DLD1 (cell line): ENCODE measurements at regions not wholly inside any gene's neighbourhood (a gene's known extent, or its start where the extent isn't known, plus 50 kb on each side); places are given as distances from the start of the nearest gene placed in this dataset.

Experiments
- in situ Hi-C: cut with HindIII; loops from 2 replicates; pipeline ENCODE4 v1.10.0; 2017; ENCODE audit warnings: low sequenced_read_pairs

GRCh38 chr15:62456011-62456920, 291.2 kb upstream of the C2CD4B start:
- in situ Hi-C loops: no loop called here

GRCh38 chr15:62457100-62457499, 292.0 kb upstream of the C2CD4B start:
- in situ Hi-C loops: no loop called here

DNA sequence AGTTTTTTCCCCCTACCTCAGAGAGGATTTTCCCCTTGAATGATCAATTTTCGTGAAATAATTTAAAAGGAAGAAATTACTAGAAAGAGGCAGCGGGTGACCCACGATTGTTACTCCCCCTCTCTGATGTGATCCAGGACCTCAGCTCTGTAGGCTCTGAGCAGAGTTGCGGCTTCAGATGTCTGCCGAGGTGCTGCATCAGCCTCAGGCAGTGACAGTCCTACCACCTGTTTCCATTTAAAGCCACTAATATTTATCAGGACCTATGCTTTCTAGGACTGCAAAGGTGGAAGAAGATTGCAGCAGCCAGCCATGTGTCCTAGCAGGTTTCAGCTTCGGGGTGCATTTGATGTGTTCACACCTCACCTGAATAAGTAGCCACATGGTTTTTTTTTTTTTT, 294.8 kb upstream of the C2CD4B start:
- in situ Hi-C loops: no loop called here

- in situ Hi-C loops: no loop called here
Measured at GRCh38 chr15:62462268-62462667, 297.2 kb upstream of the C2CD4B start.

DNA sequence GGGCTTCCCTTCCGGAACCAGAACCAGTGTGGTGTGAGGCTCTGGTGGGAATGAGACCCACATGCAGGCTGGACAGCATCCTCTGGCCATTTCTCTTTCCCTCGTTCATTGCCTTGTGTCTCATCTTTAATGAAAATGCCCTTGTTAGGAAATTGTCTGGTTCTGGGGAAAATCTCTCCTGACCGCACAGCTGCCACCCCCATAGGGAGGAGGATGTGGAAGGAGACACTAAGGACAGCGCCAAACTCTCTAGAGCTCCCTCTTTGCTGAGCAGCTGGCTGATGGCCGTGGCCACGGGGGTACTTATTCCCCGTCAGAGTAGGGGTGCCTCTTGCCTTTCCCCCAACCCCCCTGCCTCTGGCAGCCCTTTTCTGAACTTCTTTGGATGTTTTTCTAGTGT, 297.6 kb upstream of the C2CD4B start:
- in situ Hi-C loops: no loop called here

DNA sequence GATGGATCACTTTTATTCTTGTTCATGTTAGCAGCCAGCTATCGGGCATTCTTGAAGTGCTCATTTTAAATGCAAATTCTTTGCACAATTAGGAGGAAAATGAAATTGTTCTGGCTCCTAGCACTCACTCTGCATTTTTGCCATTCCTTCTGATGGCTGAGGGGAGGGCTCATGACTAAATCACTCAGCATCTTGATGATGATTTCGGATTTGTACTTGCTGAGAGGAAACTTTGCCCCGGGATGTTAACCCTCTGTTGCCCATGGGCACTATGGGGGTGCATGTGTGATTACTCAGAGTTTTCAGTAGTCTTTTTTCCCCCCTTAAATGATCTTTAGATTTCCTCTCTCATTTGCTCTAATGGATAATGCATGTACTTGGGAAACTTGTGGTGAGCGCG, 299.6 kb upstream of the C2CD4B start:
- in situ Hi-C loops: no loop called here

GRCh38 chr15:62465173-62465572, 300.1 kb upstream of the C2CD4B start:
- in situ Hi-C loops: no loop called here

DNA sequence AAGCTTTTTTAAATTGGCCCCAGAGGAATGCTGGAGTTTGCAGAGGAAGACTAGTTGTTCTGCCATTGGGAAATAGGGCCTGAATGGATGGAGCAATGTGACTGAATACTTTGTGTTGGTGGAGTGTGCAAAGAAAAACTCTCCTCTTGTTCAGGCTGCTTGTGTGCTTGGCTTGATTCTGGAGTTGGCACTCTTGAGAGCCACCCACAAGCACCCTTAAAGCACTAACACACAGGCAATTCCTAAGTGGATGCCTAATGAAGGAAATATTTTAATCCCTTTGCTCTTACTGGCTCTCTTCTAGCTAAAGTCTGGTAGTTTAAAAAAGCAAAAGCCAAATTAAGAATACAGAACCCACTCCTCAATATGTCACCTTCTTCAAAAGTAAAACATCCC, 304.4 kb upstream of the C2CD4B start:
- in situ Hi-C loops: no loop called here

DNA sequence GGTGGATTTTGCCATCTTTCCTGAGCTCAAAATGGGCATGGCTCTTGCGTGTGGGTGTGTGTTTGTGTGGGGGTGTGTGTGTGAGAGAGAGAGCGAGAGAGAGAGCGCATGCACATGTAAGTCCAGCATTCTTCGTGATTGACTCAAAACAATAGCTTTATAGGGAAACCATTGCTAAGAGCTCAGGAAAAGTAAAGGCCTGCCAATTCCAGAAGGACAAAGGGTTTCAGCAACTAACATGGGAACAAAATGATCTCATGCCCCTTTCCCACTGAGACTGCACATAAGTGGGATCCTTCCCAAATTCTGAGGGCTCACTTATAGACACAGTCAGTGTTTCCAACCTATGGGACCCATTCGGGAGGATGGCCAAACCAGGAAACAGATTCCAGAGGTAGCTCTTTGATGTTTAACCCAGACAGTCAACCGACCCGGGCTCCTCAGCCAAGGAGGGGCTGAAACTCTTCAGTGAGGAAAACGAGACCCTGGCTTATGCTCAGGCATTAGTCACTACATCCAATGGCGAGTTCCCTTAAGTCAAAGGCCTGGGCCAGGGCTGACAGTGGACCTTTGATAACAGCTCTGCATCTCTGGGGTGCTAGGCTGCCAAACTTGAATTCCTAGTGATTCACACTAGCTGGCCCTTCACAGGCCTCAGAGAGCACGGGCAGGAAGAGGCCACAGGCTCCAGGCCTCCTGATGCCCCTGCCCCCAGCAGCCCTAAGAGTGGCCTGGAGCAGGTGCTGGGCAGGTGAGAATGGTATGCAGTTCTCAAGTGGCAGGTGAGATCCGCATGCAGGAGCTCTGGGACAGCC, 305.0 kb upstream of the C2CD4B start:
- in situ Hi-C loops: no loop called here

GRCh38 chr15:62472616-62473299, 307.7 kb upstream of the C2CD4B start:
- in situ Hi-C loops: no loop called here

- in situ Hi-C loops: no loop called here
Measured at GRCh38 chr15:62474021-62474770, 309.1 kb upstream of the C2CD4B start.

DNA sequence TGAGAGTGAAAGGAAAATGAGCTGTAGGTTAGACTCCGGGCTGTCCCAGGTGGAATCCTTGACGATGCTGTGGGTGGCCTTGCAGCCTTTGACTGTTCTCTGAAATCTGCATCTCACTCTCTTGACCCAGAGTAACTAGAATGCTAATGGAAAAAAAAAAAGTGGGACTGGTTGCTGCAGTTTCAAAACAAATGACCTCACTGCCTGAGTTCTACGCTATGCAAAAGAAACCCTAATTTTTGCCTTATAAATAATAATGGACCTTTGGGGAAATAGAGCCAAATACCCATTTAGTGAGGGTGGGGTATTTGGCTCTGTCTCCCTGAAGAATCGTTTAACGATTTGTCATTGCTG, 309.7 kb upstream of the C2CD4B start:
- in situ Hi-C loops: no loop called here

GRCh38 chr15:62475591-62475990, 310.5 kb upstream of the C2CD4B start:
- in situ Hi-C loops: no loop called here

DNA sequence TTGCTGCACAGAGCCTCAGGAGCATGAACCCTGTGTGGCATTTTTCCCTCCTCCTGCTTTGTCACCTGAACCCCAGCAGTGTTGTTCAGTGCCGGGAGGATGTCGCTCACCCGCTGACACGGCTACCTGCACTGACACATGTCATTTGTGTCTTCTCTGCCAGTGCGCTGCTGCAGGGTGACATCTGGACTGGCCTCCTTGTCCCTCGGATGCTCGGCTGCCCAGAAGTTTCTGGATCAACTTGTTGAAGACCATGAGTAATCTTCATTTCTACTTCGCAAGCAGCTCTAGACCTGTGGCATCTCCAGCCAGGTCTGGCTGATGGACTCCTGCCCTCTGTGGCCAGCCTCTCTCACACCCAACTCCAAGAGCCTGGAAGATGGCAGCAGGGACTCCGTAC, 311.1 kb upstream of the C2CD4B start:
- in situ Hi-C loops: no loop called here

GRCh38 chr15:62477929-62478328, 312.8 kb upstream of the C2CD4B start:
- in situ Hi-C loops: no loop called here

DNA sequence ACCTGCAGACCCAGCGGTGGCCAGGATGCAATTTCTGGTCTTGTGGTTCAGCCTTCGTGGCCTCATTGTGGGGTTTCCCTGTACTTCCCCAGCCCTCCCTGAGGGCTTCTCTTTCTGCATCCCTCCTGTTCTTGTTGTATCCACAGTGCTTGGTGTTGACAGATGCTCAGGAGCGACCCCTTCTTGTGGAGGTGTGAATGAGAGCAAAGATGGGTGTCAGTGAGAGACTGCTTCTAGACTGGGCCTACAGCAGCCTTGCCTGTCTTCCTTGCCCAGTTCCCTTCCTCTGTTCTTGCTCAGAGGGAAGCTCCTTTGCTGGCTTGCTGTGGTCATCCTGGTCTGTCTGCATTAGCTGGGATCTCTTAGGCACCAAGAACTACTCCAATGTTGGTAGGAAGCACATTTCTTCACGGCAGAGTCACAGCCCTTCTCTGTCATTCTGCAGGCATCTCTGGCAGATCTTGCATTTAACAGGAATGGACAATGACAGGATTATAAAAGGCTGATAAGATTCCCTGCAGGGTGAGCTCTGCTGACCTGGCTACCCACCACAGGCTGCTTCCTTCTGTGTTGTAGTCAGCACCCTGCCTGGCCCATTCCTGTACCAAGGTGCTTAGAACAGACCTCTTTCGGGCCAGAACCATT, 317.8 kb upstream of the C2CD4B start:
- in situ Hi-C loops: no loop called here

GRCh38 chr15:62483814-62484213, 318.7 kb upstream of the C2CD4B start:
- in situ Hi-C loops: no loop called here

DNA sequence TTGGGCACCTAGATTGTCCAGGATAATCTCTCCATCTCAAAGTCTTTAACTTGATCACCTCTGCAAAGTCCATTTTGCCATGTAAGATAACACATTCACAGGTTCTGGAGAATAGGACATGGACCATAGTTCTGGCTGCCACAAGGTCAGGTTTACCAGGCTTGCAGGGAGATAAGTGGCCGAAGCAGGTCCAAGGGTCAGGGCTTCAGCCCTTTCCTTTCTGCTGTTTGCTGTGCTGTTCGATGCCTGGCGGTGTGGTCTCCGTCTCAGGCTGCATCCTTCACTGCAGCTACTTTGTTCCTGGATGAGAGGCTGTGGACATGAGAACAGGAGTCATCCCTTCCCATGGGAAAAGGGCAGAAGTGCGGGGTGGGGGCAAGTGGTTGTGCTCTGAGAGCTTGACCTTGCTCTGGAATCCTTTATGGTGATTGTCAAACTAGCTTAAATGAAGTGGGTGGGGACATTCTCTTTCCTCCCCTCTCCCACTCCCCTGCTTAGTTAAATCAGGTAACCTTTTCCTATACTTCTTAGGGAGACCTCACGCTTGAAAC, 320.2 kb upstream of the C2CD4B start:
- in situ Hi-C loops: no loop called here

- in situ Hi-C loops: no loop called here
Measured at GRCh38 chr15:62486041-62486440, 321.0 kb upstream of the C2CD4B start.

- in situ Hi-C loops: no loop called here
Measured at GRCh38 chr15:62488387-62488786, 323.3 kb upstream of the C2CD4B start.
